ENCODE measurements at regions not wholly inside any gene's neighbourhood (a gene's known extent, or its start where the extent isn't known, plus 50 kb on each side); places are given as distances from the start of the nearest gene placed in this dataset.

- Histone ChIP-seq H3K4me3 (ENCODE audit: low read length) (no peak overlapping the region), H3K4me1 (ENCODE audit: low read length) (peaks cover under 1% of the 10 kb centered on the region; the same call in 1 of the 2 replicates), H4K20me1 (ENCODE audit: insufficient read depth, low read length) (no peaks in the 10 kb centered on the region), H3K36me3 (replicated peaks; ENCODE audit: low read depth, low read length) (no peaks in the 10 kb centered on the region), H3K4me2 (ENCODE audit: low read length) (no peak overlapping the region), H3K9ac (ENCODE audit: low read length) (no peak overlapping the region), H3K27ac (ENCODE audit: low read length) (no peak overlapping the region), H3K27me3 (ENCODE audit: low read depth, low read length) (no peaks in the 10 kb centered on the region), H3K79me2 (ENCODE audit: low read length) (no peaks in the 10 kb centered on the region), H2AFZ (ENCODE audit: low read depth, low read length) (no peak overlapping the region), H3K9me3 (ENCODE audit: insufficient read depth, low read length) (no peaks in the 10 kb centered on the region)
- TF ChIP-seq EZH2phosphoT487 (IDR thresholded peaks at IDR 0.05; ENCODE audit: low read depth) = no peak
- TF ChIP-seq CTCF (IDR thresholded peaks at IDR 0.05; ENCODE audit: low read depth, low read length) = no peak
Measured at GRCh38 chr3:106114220-106114619, 245.4 kb upstream of the CBLB start.

- H3K4me3 ChIP-seq (ENCODE audit: low read length) = no peak overlapping the region
- no peaks in the 10 kb centered on the region for H3K27me3 ChIP-seq (ENCODE audit: low read depth, low read length)
- no peak overlapping the region for H2AFZ ChIP-seq (ENCODE audit: low read depth, low read length)
- H3K4me1 ChIP-seq (ENCODE audit: low read length) = peaks cover 7% of the 10 kb centered on the region
- no peak overlapping the region for H3K9ac ChIP-seq (ENCODE audit: low read length)
- no peaks in the 10 kb centered on the region for H3K36me3 ChIP-seq (replicated peaks; ENCODE audit: low read depth, low read length)
- TF ChIP-seq EZH2phosphoT487 (IDR thresholded peaks at IDR 0.05; ENCODE audit: low read depth) (no peak), CTCF (IDR thresholded peaks at IDR 0.05; ENCODE audit: low read depth, low read length) (no peak)
- no peak overlapping the region for H3K27ac ChIP-seq (ENCODE audit: low read length)
- no peaks in the 10 kb centered on the region for H4K20me1 ChIP-seq (ENCODE audit: insufficient read depth, low read length)
- H3K9me3 ChIP-seq (ENCODE audit: insufficient read depth, low read length) = no peaks in the 10 kb centered on the region
- H3K79me2 ChIP-seq (ENCODE audit: low read length) = no peaks in the 10 kb centered on the region
- no peak overlapping the region for H3K4me2 ChIP-seq (ENCODE audit: low read length)
Measured at GRCh38 chr3:106114848-106115247, 246.0 kb upstream of the CBLB start.

- no peaks in the 10 kb centered on the region for H3K79me2 ChIP-seq (ENCODE audit: low read length)
- no peak overlapping the region for H3K4me3 ChIP-seq (ENCODE audit: low read length)
- no peak overlapping the region for H3K4me2 ChIP-seq (ENCODE audit: low read length)
- no peak for TF ChIP-seq EZH2phosphoT487 (IDR thresholded peaks at IDR 0.05; ENCODE audit: low read depth)
- TF ChIP-seq CTCF (IDR thresholded peaks at IDR 0.05; ENCODE audit: low read depth, low read length) = no peak
- H3K36me3 ChIP-seq (replicated peaks; ENCODE audit: low read depth, low read length) = no peaks in the 10 kb centered on the region
- peaks cover 11% of the 10 kb centered on the region for H3K4me1 ChIP-seq (ENCODE audit: low read length)
- no peaks in the 10 kb centered on the region for H3K9me3 ChIP-seq (ENCODE audit: insufficient read depth, low read length)
- H3K9ac ChIP-seq (ENCODE audit: low read length) = no peak overlapping the region
- H3K27ac ChIP-seq (ENCODE audit: low read length) = no peak overlapping the region
- H4K20me1 ChIP-seq (ENCODE audit: insufficient read depth, low read length) = no peaks in the 10 kb centered on the region
- no peak overlapping the region for H2AFZ ChIP-seq (ENCODE audit: low read depth, low read length)
- H3K27me3 ChIP-seq (ENCODE audit: low read depth, low read length) = no peaks in the 10 kb centered on the region
Measured at GRCh38 chr3:106115557-106115956, 246.7 kb upstream of the CBLB start.

GRCh38 chr3:106116733-106117489 lies 248.1 kb upstream of the CBLB start:
- Histone ChIP-seq H3K4me2 (ENCODE audit: low read length) (no peak overlapping the region), H3K9ac (ENCODE audit: low read length) (no peak overlapping the region)
- no peak for TF ChIP-seq CTCF (IDR thresholded peaks at IDR 0.05; ENCODE audit: low read depth, low read length)

More at GRCh38 chr3:106116733-106117489, 248.1 kb upstream of the CBLB start:
- H3K36me3 ChIP-seq (replicated peaks; ENCODE audit: low read depth, low read length) = no peaks in the 10 kb centered on the region
- no peaks in the 10 kb centered on the region for H3K79me2 ChIP-seq (ENCODE audit: low read length)
- H2AFZ ChIP-seq (ENCODE audit: low read depth, low read length) = no peak overlapping the region
- peaks cover 11% of the 10 kb centered on the region for H3K4me1 ChIP-seq (ENCODE audit: low read length)
- no peaks in the 10 kb centered on the region for H4K20me1 ChIP-seq (ENCODE audit: insufficient read depth, low read length)
- no peaks in the 10 kb centered on the region for H3K9me3 ChIP-seq (ENCODE audit: insufficient read depth, low read length)
- no peaks in the 10 kb centered on the region for H3K27me3 ChIP-seq (ENCODE audit: low read depth, low read length)
- H3K27ac ChIP-seq (ENCODE audit: low read length) = no peak overlapping the region
- no peak overlapping the region for H3K4me3 ChIP-seq (ENCODE audit: low read length)
